Smooth muscle cell (in vitro differentiated cells): ENCODE measurements at regions not wholly inside any gene's neighbourhood (a gene's known extent, or its start where the extent isn't known, plus 50 kb on each side); places are given as distances from the start of the nearest gene placed in this dataset.

ENCODE experiments used
- DNase-seq: peaks from one replicate; lab custom pipeline; 2025; ENCODE audit not compliant: unreplicated experiment; lab: John Stamatoyannopoulos, UW
- H2AFZ ChIP-seq: fragments of 200-600 bp; sonication (generic); 2 replicates; pipeline ENCODE4 v1.6.0; 2016; ENCODE audit warnings: antibody characterized with exemption, low read depth, mild to moderate bottlenecking
- H3F3A ChIP-seq: fragments of 200-600 bp; sonication (generic); 2 replicates; pipeline ENCODE4 v1.6.0; 2017; ENCODE audit warnings: antibody characterized with exemption, low read depth
- H3K27ac ChIP-seq: fragments of 200-600 bp; sonication (generic); 2 replicates; pipeline ENCODE4 v1.5.1; 2016; ENCODE audit warnings: low read depth, mild to moderate bottlenecking
- H3K27me3 ChIP-seq: fragments of 200-600 bp; sonication (generic); 2 replicates; pipeline ENCODE4 v1.6.1; 2016; ENCODE audit warnings: low read depth, mild to moderate bottlenecking
- H3K36me3 ChIP-seq: fragments of 200-600 bp; sonication (generic); 2 replicates; pipeline ENCODE4 v1.5.1; 2016; ENCODE audit warnings: low read depth
- H3K4me1 ChIP-seq: fragments of 200-600 bp; sonication (generic); 2 replicates; pipeline ENCODE4 v1.5.1; 2016; ENCODE audit warnings: low read depth
- H3K4me2 ChIP-seq: fragments of 200-600 bp; sonication (generic); 2 replicates; pipeline ENCODE4 v1.6.0; 2016; ENCODE audit warnings: mild to moderate bottlenecking
- H3K4me3 ChIP-seq: fragments of 200-600 bp; sonication (generic); 2 replicates; pipeline ENCODE4 v1.5.1; 2016; ENCODE audit warnings: mild to moderate bottlenecking
- H3K79me2 ChIP-seq: fragments of 200-600 bp; sonication (generic); 2 replicates; pipeline ENCODE4 v1.6.0; 2016; ENCODE audit warnings: low read depth, mild to moderate bottlenecking
- H3K9ac ChIP-seq: fragments of 200-600 bp; sonication (generic); 2 replicates; pipeline ENCODE4 v1.6.0; 2016; ENCODE audit warnings: low read depth
- H3K9me3 ChIP-seq: fragments of 200-600 bp; sonication (generic); replicated peaks from 2 replicates; pipeline ENCODE4 v1.5.1; 2016; ENCODE audit warnings: low read depth
- H4K20me1 ChIP-seq: fragments of 200-600 bp; sonication (generic); 2 replicates; pipeline ENCODE4 v1.6.0; 2016; ENCODE audit warnings: low read depth
- WGBS: methylation state at CpG from one replicate; pipeline ENCODE4 v1.1.7; 2016; ENCODE audit warnings: low lambda C conversion rate; 5-methylcytosine and 5-hydroxymethylcytosine counted together
- TF ChIP-seq, protein P1 (sequence below): fragments of 200-600 bp; sonication (generic); IDR thresholded peaks from 2 replicates; pipeline ENCODE4 v1.5.1; 2017; ENCODE audit warnings: borderline replicate concordance, mild to moderate bottlenecking, antibody characterized with exemption; ENCODE audit not compliant: insufficient read depth, poor library complexity, severe bottlenecking

DNA sequence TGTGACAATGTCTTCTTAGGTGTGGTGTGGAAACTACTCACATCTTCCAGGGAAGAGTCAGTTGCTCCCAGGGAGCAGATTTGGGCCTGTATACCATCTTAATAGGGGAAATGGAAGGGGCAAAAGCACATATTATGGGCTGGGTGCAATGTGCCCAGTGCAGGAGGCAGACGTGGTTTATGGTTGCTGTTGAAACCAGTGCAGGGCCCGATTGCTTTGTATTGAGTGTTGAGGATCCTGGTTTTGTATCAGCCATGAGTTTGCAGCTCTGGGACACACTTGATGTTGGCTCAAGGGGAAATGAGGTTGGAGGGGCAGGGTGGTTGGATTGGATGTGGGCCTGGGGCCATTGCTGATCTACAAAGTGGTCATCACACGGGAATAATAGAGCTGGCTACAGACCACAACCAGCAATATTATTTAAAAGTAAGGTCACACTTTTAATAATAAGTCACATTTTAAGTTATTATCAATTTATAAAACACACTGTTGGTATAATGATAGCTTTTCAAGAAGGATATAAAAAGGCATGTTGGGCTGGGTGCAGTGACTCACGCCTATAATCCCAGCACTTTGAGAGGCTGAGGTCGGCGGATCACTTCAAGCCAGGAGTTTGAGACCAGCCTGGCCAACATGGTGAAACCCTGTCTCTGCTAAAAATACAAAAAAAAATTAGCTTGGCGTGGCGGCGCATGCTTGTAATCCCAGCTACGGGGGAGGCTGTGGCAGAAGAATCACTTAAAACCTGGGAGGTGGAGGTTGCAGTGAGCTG lies 302.4 kb downstream of the SEC14L1 start:
- H3K36me3 ChIP-seq, result no peaks in the 10 kb centered on the region
- TF ChIP-seq, protein P1, sequence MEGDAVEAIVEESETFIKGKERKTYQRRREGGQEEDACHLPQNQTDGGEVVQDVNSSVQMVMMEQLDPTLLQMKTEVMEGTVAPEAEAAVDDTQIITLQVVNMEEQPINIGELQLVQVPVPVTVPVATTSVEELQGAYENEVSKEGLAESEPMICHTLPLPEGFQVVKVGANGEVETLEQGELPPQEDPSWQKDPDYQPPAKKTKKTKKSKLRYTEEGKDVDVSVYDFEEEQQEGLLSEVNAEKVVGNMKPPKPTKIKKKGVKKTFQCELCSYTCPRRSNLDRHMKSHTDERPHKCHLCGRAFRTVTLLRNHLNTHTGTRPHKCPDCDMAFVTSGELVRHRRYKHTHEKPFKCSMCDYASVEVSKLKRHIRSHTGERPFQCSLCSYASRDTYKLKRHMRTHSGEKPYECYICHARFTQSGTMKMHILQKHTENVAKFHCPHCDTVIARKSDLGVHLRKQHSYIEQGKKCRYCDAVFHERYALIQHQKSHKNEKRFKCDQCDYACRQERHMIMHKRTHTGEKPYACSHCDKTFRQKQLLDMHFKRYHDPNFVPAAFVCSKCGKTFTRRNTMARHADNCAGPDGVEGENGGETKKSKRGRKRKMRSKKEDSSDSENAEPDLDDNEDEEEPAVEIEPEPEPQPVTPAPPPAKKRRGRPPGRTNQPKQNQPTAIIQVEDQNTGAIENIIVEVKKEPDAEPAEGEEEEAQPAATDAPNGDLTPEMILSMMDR, result no peak
- no peak for DNase-seq
- peaks cover 11% of the 10 kb centered on the region for H3K4me1 ChIP-seq
- H3K4me2 ChIP-seq, result peak overlapping the region; percentile 64
- 48% methylated on average over 10 of the region's 10 CpGs for WGBS
- no peak overlapping the region for H3K9ac ChIP-seq
- peak overlapping the region; percentile 63 for H3K27ac ChIP-seq
- peaks cover 100% of the 10 kb centered on the region for H4K20me1 ChIP-seq
- no peaks in the 10 kb centered on the region for H3K27me3 ChIP-seq
- H3F3A ChIP-seq, result peaks cover 36% of the 10 kb centered on the region
- H3K79me2 ChIP-seq, result peaks cover 82% of the 10 kb centered on the region
- H3K9me3 ChIP-seq, result no peaks in the 10 kb centered on the region
- no peak overlapping the region for H3K4me3 ChIP-seq
- no peak overlapping the region for H2AFZ ChIP-seq

DNA sequence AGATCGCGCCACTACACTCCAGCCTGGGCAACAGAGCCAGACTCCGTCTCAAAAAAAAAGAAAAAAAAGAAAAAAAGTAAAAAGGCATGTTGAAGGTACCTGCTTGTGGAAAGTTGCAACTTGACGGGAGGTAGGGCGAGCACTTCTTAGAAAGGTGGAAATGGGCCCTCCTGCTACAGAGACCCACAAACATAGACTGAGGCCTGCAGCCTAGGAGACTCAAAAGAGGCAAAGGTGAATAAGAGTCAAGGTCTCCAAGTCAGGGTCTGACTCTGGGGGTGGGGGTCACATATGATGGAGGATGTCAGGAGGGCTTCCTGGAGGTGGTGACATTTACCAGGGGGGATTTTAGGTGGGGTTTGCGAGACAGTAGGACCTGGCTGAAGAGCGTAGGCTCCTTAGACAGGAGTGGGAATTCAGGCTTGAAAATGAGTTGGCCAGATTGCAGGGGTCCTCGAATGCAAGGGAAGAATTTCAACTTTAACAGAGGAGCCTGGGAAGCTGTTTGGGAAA lies 303.0 kb downstream of the SEC14L1 start:
- WGBS, result 80% methylated on average over 8 of the region's 8 CpGs
- no peak overlapping the region for H3K9ac ChIP-seq
- H4K20me1 ChIP-seq, result peaks cover 100% of the 10 kb centered on the region
- no peaks in the 10 kb centered on the region for H3K9me3 ChIP-seq
- peak overlapping the region; percentile 63 for H3K27ac ChIP-seq
- no peak overlapping the region for H2AFZ ChIP-seq
- TF ChIP-seq, protein P1, result no peak
- H3K36me3 ChIP-seq, result no peaks in the 10 kb centered on the region
- peaks cover 36% of the 10 kb centered on the region for H3F3A ChIP-seq
- H3K79me2 ChIP-seq, result peaks cover 82% of the 10 kb centered on the region
- peak overlapping the region; percentile 64 for H3K4me2 ChIP-seq
- peaks cover 11% of the 10 kb centered on the region for H3K4me1 ChIP-seq
- H3K27me3 ChIP-seq, result no peaks in the 10 kb centered on the region
- no peak for DNase-seq
- H3K4me3 ChIP-seq, result no peak overlapping the region

DNA sequence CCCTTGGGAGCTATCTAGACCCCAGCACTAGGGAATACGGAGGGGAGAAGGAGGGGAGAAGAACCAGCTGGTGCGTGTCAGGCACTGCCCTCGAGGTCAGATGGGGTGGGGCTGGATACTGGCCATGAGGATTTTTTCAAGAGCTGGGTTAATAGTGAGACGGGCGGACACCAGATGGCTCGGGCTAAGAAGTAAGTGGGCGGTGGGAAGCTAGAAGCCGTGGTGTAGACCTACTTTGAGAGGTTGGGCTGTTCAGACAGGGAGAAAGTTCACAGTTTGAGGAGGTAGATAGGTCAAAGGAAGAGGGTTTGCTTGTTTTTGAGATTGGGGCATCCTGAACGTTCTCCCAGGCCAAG lies 303.8 kb downstream of the SEC14L1 start:
- TF ChIP-seq, protein P1, result no peak
- 18% methylated on average over 7 of the region's 9 CpGs for WGBS
- no peak overlapping the region for H3K9ac ChIP-seq
- no peak overlapping the region for H3K4me3 ChIP-seq
- H3K27me3 ChIP-seq, result no peaks in the 10 kb centered on the region
- peaks cover 42% of the 10 kb centered on the region for H3F3A ChIP-seq
- H3K79me2 ChIP-seq, result peaks cover 82% of the 10 kb centered on the region
- DNase-seq, result no peak
- no peak overlapping the region for H2AFZ ChIP-seq
- peaks cover 100% of the 10 kb centered on the region for H4K20me1 ChIP-seq
- peak overlapping the region; percentile 64 for H3K4me2 ChIP-seq
- peaks cover 17% of the 10 kb centered on the region for H3K4me1 ChIP-seq
- H3K36me3 ChIP-seq, result no peaks in the 10 kb centered on the region
- peak overlapping the region; percentile 63 for H3K27ac ChIP-seq
- no peaks in the 10 kb centered on the region for H3K9me3 ChIP-seq
